GM19395 (cell line): ENCODE measurements at regions not wholly inside any gene's neighbourhood (a gene's known extent, or its start where the extent isn't known, plus 50 kb on each side); places are given as distances from the start of the nearest gene placed in this dataset.
"Not testable (repeated sequence)": the region's sequence is repeated elsewhere in the genome, so short reads cannot be mapped to it uniquely, and the experiment has no call there.

ENCODE experiments used
- ATAC-seq: cut with Tn5 transposase; IDR thresholded peaks from one replicate; pipeline ENCODE4 v1.9.1; 2021; ENCODE audit warnings: mild to moderate bottlenecking, moderate library complexity; ENCODE audit not compliant: unreplicated experiment

DNA sequence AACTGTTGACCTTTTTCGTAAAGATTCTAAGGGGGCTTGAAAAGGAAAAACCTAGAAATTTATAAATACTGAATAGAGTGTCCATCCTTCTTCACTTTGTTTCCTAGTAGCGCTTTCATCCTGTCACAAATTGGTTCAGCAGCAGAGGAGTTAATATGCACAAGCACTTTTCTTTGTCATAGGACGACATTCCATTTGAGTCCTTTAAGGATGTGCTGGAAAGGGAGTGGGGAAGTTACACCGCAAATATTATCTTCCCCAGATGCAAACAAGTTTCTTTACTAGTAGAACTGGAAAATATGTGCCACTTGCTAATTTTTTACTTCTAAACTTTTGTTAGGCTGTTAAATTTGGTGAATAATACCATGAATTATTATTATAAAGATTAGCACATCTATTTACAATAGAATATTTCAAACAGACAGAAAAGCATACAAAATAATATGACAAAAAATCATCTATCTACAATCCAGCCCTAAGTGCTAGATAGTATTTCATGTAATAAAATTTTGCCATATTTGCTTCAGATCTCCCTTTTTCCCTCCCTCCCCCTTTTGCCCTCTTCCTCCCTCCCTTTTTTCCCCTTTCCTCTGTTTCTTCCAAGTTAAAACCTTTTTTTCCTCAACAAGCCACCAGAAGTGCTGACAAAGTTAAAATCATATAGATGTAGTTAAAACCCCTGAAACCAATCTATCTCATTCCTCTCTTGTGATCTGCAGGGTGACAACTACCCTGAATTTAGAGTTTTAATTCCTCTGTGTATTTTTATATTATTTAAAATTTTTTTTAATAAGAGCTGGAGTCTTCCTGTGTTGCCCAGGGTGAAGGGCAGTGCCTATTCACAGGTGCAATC, 50.5 kb upstream of the MAP4K3 start:
- ATAC-seq: no peak

DNA sequence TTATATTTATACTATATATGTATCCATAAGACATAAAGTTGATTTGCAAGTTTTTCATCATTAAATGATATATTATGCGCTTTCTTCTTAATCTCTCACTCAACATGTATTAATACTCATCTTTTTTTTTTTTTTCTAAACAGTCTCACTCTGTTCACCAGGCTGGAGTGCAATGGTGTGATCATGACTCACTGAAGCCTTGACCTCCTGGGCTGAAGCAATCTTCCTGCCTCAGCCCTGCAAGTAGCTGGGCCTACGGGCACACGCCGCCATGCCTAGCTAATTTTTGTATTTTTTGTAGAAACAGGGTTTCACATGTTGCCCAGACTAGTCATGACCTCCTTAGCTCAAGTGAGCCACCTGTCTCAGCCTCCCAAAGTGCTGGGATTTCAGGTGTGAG, 51.4 kb upstream of the MAP4K3 start:
- ATAC-seq: no peak

GRCh38 chr2:39490586-39490985, 53.5 kb upstream of the MAP4K3 start:
- no peak for ATAC-seq

DNA sequence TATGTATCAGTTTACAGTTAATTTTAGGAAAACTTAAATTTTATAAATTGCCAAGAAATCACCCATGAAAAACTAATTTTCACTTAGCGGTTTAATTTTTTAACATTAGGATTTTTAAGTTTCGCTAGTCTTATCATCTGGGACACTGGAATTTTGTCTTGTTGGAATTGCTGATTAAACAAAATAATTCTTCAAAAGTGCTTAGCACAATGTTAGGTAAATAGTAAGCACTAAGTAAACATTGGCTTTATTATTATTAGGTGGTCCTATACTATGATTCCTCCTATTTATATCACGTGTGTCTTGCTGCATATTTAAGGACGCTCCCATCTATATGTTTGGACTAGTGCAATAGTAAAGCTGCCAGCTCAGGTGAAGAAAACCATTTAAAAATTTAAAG, 54.6 kb upstream of the MAP4K3 start:
- ATAC-seq: peak; percentile 23

DNA sequence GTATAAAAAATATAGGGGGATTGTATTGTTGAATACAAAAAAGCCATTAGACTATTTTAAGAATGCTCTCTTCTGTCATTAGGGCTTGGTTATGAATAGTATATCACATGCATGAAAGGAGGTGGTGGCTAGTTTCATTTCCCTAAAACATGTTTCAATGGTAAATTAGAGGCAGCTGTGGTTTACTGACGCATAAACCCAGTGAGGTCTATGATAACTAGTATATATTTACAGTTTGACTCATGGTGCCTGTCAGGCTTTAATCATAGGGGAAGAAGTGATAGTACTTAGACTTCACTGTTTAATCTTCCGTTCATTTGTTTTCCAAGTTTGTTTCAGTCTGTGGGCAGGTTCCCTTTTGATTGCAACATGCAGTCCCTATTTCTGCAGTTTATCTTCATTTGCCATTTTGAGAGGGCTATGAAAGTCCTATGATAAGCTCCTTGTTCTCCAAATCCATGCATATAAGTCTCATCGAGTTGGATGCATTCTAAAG, 55.1 kb upstream of the MAP4K3 start:
- ATAC-seq: peak; percentile 97

- ATAC-seq: no peak
Measured at GRCh38 chr2:39492716-39493115, 55.6 kb upstream of the MAP4K3 start.

GRCh38 chr2:39494784-39495251, 57.7 kb upstream of the MAP4K3 start:
- peak; percentile 59 for ATAC-seq

DNA sequence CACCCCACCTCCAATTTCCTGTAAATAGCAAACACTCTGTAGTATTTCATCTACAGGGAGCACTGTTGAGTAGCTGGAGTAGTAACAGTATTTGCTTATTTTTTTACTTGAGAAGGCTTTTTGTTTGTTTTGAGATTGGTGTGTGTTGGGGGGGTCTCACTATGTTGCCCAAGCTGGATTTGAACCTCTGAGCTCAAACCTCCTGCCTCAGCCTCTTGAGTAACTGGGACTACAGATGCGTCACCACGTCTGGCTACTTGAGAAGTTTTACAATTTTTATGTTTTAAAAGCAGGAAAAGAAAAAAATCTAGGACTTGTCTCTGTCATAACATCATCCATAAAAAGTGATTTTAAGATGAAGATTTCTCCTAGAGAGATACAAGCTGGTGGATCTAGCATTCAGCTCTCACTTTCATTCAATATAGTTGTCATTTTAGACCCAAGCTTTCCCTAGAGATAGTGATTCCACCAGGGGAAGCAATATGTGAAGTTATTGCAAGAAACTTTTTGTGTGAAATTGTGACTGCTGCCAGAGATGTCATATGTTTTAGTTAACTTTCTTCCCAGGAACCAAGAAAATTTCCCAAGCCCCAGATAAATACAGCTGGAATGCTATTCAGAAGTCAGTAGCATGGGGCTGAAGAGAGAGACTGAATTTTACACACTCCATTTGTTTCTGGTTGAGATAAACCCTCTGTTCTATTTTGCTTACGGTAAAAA, 60.2 kb upstream of the MAP4K3 start:
- no peak for ATAC-seq

- not testable (repeated sequence) for ATAC-seq
Measured at GRCh38 chr2:39498176-39498575, 61.1 kb upstream of the MAP4K3 start.

DNA sequence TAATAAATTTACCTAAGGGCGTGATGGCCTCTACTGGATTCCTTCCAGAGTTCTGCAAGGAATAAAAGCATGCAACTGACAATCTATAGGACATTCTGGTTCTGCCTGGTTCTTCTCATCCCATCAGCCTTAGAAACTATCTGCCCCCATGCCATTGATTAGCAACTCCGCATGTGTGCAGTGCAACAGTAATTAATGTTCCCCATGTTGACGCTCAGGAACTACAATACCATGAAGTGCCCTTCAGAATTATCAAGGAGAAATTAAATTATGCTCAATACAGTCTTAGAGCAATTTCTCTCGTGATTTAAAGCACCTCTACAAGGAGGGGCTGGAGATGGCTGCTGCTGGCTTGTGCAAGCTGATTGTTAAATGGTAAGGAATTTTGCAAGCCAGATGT, 61.7 kb upstream of the MAP4K3 start:
- no peak for ATAC-seq

GRCh38 chr2:39499336-39499735, 62.3 kb upstream of the MAP4K3 start:
- ATAC-seq: no peak

GRCh38 chr2:39501412-39501811, 64.3 kb upstream of the MAP4K3 start:
- ATAC-seq: no peak

GRCh38 chr2:39503277-39503676, 66.2 kb upstream of the MAP4K3 start:
- no peak for ATAC-seq

- ATAC-seq: no peak
Measured at GRCh38 chr2:39504790-39505335, 67.8 kb upstream of the MAP4K3 start.

DNA sequence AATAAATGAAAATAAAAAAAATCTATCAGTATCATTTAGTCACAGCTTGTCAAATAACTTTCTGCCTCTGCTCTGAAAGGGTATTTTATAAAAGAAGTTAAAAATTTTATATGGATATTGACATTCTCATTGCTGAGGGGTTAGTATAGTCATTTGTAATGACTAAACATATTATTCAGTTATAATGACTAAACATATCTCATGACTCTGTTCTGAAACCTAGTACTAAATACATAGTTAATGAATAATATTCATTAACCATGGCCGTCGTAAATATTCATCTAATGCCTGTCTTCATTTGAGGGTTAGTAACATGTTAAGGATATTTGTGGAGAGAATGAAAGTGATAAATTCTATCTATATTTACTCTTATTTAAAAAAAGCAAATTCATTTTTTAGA, 69.1 kb upstream of the MAP4K3 start:
- no peak for ATAC-seq

DNA sequence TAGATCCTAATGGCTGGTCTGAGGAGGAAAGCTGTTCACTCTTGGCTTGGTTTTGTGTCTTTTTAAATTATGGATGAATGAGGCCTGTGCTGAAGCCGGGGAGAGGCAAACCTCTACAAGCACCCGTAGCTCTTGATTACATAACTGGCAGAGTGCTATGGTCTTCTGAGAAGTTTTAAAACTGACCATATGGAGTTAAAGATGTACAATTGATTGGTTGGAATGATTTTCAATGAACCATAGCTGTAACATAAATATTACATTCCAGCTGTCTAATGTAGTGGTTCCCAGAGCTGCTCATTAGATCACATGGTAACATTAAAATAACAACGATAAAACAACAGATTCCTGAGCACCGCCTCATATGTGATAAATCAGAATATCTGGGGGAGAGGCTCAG, 71.1 kb upstream of the MAP4K3 start:
- no peak for ATAC-seq

GRCh38 chr2:39510140-39510539, 73.1 kb upstream of the MAP4K3 start:
- no peak for ATAC-seq

DNA sequence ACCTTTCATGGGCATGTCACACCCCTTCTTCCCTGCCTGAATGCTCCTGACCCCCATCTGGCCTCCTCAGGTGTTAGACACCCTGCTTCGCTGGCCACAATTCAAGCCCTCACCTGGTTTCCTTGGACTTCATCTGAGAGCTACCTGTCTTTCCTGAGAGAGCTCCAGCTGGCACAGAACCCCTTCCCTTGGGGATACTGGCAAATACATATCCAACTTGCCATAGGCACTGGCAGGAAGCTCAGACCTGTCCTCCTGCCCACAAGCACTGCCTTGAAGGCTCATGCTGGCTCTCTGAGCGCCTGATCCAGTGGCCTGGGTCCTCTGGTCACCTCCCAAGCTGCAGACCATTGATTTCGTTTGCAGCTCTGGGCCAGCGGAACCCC, 74.1 kb upstream of the MAP4K3 start:
- ATAC-seq: no peak

DNA sequence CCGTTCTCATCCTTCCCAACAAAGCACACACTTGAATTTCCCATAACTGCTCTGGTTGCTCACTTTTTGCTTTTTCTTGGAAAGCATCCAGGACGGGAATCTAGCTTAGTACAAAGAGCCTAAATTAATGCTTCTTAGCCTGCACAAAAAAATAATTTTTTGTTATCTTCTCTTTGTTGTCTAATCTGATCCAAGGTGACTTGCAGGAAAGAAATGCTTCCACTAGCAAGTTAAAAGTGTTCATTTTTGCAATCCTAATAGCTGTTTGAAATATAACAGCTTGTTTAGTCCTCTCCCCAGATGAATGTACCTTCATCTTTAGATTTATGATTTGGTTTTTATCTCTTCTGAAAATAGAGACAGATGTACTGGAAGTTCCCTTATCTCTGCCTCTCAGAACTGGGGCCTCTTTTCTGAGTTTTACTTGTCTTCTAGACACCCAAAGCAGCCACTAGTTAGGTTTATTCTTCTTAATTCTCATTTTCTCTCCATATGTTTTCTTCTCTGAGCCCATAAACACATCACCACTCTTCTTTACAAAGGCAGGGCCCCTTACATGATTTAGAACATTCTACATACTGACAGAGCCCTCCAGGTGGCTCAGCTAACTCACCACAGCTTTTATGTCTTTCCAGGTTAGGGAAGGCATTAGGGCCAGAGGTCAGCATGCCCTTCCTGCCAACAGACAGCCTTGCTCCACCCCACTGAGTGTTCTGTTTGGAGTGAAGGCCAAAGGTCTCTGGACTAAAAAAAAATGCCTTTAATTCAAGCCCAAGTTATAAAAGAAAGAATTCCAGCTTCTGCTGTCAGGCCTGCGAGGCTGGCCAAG, 74.7 kb upstream of the MAP4K3 start:
- ATAC-seq: no peak

DNA sequence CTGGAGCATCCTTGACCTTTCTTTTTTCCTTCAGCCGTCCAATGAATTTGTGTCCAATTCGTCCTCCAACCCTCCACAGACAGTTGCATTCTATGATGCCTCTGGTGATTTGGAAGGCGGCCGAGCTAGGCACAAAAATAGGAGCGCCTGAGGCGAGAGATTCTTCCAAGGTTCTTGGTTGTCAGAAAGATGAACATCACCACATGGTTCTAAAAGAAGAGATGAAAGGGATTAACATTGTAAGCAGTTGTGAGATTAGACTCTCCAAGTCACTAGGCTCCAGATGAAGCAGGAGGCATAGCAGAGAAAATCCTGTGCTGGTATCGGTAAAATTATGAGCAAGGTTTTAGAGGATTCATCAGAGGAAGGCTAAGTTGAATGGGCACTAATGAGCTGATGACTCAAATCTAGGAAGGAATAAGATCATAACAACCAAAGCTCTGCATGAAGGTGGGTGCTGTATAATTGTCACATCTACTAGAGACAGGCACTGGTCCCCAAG, 75.4 kb upstream of the MAP4K3 start:
- ATAC-seq: no peak

- ATAC-seq: no peak
Measured at GRCh38 chr2:39512941-39513340, 75.9 kb upstream of the MAP4K3 start.
